Astrocyte of the spinal cord (primary cell): ENCODE measurements at regions not wholly inside any gene's neighbourhood (a gene's known extent, or its start where the extent isn't known, plus 50 kb on each side); places are given as distances from the start of the nearest gene placed in this dataset.
"Not testable (repeated sequence)": the region's sequence is repeated elsewhere in the genome, so short reads cannot be mapped to it uniquely, and the experiment has no call there.

Experiments used
- DNase-seq: peaks from one replicate; pipeline ENCODE4 v3.0.0; 2011; ENCODE audit warnings: low read depth, low spot score
- H3K4me3 ChIP-seq: 2 replicates; pipeline ENCODE4 v1.5.1; 2011; ENCODE audit warnings: low read depth, mild to moderate bottlenecking, low read length, moderate library complexity
- CTCF ChIP-seq: IDR thresholded peaks from 2 replicates; pipeline ENCODE4 v1.5.1; 2012; ENCODE audit warnings: low read depth, mild to moderate bottlenecking, low read length, inconsistent platforms
- in situ Hi-C: cut with HindIII; loops from 2 replicates; pipeline ENCODE4 v1.10.0; 2017; ENCODE audit warnings: low sequenced_read_pairs

- in situ Hi-C loops, result no loop called here
- DNase-seq, result no peak
- no peak overlapping the region for H3K4me3 ChIP-seq
- TF ChIP-seq CTCF, result no peak
Observed at GRCh38 chr5:10880934-10881333, 119.9 kb upstream of the DAP start.

- H3K4me3 ChIP-seq, DNase-seq, in situ Hi-C loops: not testable (repeated sequence)
Observed at GRCh38 chr5:10876996-10877395, 116.0 kb upstream of the DAP start.

- in situ Hi-C loops, result no loop called here
- H3K4me3 ChIP-seq, result no peak overlapping the region
- DNase-seq, result no peak
- TF ChIP-seq CTCF, result no peak
Observed at GRCh38 chr5:10876006-10876744, 115.1 kb upstream of the DAP start.

- H3K4me3 ChIP-seq, result no peak overlapping the region
- TF ChIP-seq CTCF, result no peak
- no peak for DNase-seq
- in situ Hi-C loops, result no loop called here
Observed at GRCh38 chr5:10875201-10875768, 114.3 kb upstream of the DAP start.

GRCh38 chr5:10874541-10874940 is 113.5 kb upstream of the DAP start:
- in situ Hi-C loops, result no loop called here
- no peak for TF ChIP-seq CTCF
- no peak for DNase-seq
- H3K4me3 ChIP-seq, result no peak overlapping the region

DNA sequence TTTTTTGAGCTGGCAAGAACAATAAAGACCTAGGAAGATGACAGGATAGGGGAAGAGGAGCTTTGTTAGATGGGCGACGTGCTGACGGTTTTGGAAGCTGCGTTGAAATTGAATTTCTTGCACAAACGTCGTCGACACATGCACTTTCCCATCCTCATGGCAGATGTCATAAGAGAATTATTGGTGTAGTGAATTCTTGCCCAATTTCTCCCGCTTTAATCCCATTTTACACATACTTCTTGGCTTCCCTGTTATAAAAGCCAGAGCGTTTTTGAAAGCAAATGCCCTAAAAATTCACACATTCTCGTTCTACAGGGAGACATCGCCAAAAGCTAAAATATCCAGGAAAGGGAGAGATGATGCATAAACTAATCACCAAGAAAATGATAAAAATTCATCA is 109.8 kb upstream of the DAP start:
- no peak for DNase-seq
- H3K4me3 ChIP-seq, result no peak overlapping the region
- TF ChIP-seq CTCF, result no peak
- in situ Hi-C loops, result no loop called here

DNA sequence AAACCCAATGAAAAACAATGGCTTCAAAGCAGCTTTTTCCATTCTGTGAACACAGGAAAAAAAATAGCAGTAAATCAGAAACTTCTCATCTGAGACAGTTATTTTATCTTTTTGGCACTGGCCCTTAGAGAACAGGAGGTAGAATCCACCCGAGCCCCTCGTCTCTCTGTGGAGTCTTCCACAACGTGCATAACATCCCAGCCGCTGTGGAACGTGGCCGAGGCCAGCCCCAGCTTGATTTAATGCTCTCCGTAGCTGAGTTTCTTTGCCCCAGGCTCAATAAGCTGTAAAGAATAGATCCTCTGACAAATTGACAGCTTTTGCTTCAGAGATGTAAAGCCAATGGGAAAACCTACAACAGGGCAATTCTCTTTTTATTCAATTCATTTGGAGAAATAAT is 107.9 kb upstream of the DAP start:
- H3K4me3 ChIP-seq, result no peak overlapping the region
- TF ChIP-seq CTCF, result no peak
- in situ Hi-C loops, result no loop called here
- DNase-seq, result no peak
